ENCODE measurements at regions not wholly inside any gene's neighbourhood (a gene's known extent, or its start where the extent isn't known, plus 50 kb on each side); places are given as distances from the start of the nearest gene placed in this dataset.
"Not testable (repeated sequence)": the region's sequence is repeated elsewhere in the genome, so short reads cannot be mapped to it uniquely, and the experiment has no call there.

DNA sequence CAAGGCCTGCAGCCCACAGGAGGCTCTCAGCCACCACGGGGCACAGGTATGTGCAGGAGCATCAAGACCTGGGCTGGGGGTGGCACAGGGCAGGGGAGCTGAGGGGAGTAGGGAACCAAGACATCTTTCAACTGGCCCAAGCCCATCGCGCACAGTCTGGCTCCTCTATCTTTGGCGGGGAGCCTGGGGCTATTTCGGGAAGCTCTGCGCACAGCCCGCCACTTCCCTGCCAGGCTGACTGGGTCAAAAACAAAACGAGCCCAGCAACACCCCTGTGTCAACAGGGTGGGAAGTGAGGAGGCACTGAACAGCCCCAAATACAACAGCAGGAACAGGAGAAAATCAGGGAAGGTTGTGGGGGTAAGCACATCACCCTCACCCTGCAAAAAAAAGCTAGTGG, 83.9 kb downstream of the ARL6IP4 start:
- H3K4me3 ChIP-seq (ENCODE audit: low read depth, low read length) = no peak overlapping the region
- DNase-seq (ENCODE audit: low read depth) = no peak

DNA sequence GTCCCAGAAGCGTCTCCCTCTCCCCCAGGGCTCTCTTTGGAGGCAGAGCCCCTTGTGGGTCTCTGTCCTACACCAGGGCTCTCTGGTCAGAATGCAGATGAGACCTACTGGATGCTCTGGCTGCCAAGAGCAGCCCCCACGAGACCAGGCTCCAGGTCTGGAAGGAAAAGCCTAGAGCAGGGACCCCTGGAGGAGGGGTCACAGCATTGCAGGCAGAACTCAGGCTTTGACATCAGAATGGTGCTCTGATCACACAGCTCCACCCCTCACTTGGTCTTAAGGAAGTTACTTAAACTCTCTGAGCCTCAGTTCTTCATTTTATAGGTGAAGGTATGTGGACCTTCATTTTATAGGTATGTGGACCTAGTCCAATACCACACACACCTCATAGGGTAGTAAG, 83.1 kb downstream of the ARL6IP4 start:
- no peak overlapping the region for H3K4me3 ChIP-seq (ENCODE audit: low read depth, low read length)
- no peak for DNase-seq (ENCODE audit: low read depth)

DNA sequence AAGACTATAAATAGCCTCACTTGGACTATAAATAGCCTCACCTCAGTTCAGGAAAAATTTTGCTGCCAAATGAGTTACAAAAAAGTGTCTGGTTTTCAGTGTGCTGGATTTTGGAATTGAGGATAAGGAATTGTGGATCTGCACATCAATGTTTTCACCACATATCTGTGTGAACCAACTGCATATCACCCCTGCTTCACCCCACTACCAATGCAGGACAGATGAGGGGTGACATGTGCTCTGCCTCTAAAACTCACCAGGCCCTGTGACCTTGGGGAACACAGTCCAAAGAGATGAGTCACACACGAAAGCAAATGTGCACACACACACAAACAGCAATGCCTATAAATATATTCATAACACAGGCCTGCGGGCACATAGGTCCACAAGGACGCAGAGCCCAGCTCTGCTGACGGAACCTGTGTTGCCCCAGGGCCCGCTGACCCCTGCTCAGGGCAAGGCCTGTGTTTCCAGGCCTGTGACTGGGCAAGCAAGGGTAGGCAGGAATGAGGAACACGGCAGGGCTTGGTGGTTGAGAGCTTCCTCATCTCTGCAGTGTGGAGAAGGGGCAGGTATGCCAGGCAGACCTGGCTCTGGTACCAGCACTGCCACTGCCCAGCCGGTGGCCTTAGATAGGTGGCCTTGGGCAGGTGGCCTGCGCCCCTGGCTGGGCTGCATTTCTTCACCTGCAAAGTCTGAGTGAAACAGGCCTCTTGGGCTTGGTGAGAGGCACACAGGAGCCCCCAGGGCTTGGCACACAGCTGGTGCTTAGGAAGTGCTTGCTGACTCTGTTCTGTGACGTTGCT, 82.4 kb downstream of the ARL6IP4 start:
- DNase-seq (ENCODE audit: low read depth) = no peak
- H3K4me3 ChIP-seq (ENCODE audit: low read depth, low read length) = no peak overlapping the region

DNA sequence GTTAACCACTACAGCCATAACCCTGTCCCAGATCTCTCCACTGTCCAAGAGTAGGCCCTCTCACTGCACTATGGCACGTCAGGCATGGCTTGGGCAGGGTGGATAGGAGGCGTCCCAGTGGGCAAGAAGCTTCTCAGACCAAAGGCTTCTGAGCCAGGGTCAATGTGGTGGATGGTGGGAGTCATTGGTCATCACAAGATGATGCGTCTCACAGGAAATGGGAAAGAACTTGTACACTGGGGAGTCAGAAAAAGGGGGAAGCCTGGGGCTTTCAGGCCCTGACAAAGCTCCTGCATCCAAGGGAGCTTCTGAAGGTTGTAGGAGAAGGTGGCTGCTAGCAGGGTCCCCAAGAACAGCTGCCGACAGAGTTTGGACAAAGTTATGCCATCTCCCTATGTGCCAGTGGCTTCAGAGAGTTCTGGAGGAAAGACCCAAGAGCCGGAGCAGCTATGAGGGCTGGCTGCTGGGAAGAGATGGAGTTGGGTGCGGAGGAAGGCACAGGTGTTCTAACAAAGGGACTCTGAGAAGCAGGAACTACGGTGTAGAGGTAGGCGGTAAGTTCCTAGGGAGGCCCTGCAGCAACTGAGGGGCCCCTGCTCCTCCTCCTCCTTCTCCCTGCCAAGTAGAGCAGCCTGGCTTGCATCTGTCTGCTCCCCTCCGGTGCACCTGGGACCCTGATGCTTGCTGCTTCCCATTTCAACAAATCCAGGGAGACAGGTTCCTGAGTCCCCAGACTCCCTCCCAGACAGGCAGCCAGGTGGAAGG, 81.1 kb downstream of the ARL6IP4 start:
- no peak for DNase-seq (ENCODE audit: low read depth)
- no peak overlapping the region for H3K4me3 ChIP-seq (ENCODE audit: low read depth, low read length)

DNA sequence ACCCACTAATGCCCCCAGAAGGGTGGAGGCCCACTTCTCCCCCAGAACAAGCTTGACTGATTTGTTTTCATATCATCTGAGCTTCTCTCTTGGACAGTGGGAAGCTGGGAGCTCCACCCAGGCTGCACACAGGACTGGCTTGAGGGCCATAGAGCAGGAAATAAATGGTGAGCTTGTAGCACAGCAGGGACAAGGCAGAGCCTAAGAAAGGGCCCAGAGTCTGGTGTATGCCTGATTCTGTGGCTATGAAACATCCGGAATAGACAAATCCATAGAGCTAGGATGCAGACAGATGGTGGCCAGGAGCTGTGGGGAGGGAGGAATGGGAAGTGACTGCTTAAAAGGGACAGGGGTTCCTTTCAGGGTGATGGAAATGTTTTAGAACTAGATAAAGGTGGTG, 79.0 kb downstream of the ARL6IP4 start:
- H3K4me3 ChIP-seq (ENCODE audit: low read depth, low read length) = no peak overlapping the region

DNA sequence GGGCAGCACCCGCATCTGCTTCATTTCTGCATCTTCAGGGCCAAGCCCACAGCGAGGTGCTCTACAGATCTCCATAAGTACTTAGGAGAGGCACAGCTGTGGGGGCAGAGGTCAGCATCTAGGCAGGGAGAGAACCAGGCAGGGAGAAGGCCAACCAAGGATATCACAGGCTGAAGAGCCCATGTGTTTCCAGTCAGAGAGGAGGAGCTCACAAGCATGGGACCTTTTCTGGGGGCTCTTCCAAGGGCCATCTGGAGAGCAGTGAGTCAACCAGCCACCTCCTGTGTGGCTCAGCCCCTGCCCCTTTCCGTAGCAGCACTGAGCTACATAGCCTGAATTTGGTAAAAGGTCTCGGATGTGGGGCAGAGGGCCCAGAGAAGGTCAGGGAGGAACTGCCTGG, 78.5 kb downstream of the ARL6IP4 start:
- DNase-seq (ENCODE audit: low read depth) = no peak

More for the DNA sequence above, 79.0 kb downstream of the ARL6IP4 start:
- DNase-seq (ENCODE audit: low read depth) = no peak

DNA sequence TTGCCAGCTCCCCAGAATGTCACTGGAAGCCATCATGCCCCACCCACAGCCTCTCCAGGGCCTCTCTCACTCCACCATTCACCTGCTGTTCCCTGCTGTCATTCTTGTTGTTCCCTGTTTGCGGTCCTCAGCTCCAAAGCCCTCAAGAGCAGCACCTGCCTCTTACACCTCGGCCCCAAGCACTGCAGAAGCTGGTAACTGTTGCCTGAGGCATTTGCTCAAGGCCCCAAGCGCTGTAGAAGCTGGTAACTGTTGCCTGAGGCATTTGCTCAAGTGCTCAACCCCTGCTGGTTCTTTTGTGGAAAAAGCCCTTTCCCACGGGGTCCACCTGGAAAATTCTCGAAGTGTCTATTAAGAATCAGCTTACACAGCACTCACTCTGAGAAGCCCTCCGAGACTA, 78.0 kb downstream of the ARL6IP4 start:
- DNase-seq (ENCODE audit: low read depth) = no peak
- H3K4me3 ChIP-seq (ENCODE audit: low read depth, low read length) = no peak overlapping the region

More for the DNA sequence above, 78.5 kb downstream of the ARL6IP4 start:
- no peak overlapping the region for H3K4me3 ChIP-seq (ENCODE audit: low read depth, low read length)

DNA sequence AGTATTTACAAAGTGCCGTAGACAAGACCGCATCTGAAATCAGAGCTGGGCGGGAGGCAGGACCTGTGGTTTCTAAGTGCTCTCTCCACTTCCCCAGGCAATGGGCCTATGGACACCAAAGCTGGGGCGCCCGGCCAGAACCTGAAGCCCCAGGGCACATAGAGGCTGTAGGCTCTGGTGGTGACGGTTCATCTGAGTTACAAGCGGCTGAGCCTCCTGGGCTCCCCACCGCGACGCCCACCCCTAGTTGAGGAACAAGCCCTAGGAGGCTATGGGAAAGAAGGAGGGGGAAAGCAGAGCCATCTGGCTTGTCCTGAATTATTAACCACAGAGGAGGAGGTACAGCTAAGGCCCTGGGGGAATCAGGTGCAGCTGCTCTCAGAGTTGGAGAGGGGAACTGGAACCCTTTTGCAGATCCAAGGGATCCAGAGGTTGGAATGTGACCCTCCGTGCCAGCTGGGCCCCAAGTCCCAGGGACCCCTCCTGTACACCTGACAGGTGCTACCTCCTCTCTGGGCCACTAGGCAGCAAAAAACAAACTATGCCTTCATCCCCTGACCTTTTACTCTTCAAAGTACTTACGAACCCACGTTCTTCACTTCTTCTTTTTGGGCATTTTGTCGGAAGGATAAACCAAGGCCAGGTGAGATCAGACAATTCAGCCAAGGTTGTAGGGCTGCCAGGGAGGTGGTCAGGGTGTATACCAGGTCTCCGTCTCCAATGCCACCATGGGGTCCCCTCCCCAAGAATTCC, 77.2 kb downstream of the ARL6IP4 start:
- DNase-seq (ENCODE audit: low read depth) = no peak
- no peak overlapping the region for H3K4me3 ChIP-seq (ENCODE audit: low read depth, low read length)

DNA sequence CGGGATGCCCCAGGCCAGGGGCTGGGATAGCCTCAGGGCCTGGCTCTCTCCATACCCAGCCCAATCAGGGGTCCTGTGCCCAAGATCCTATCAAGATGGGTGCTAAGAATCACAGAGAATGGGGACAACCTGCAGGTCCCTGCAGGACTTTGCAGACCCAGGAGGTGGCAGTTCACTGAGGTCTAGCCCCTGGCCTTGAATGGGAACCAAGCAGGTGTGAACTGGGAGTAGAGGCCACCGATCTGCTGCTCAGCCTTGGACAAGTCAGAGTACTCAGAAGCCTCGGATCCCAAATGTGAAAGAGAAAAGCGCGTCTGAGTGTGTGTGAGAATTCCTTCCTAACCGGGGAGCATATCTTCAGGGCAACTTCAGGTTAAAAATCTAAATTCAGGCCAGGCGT, 76.2 kb downstream of the ARL6IP4 start:
- H3K4me3 ChIP-seq (ENCODE audit: low read depth, low read length) = no peak overlapping the region
- DNase-seq (ENCODE audit: low read depth) = no peak

DNA sequence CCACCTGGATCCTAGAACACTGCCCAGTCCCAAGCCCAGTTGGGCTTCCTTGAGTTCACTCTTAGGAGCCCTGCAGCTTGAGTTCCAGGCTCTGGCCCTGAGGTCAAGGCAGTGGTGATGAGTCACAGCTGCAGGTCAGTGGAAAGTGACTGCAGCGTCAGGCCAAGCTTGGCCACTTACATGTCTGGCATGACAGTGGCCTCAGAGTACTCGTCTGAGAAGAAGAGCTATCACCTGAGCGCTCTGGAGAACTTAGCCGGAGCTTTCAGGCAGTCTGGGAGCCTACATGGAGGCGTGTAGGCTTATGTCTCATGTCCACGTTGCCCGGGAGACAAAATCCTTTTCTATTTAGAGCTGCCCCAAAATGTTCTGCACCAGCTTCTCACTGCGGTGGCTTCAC, 75.6 kb downstream of the ARL6IP4 start:
- DNase-seq (ENCODE audit: low read depth) = no peak
- no peak overlapping the region for H3K4me3 ChIP-seq (ENCODE audit: low read depth, low read length)

DNA sequence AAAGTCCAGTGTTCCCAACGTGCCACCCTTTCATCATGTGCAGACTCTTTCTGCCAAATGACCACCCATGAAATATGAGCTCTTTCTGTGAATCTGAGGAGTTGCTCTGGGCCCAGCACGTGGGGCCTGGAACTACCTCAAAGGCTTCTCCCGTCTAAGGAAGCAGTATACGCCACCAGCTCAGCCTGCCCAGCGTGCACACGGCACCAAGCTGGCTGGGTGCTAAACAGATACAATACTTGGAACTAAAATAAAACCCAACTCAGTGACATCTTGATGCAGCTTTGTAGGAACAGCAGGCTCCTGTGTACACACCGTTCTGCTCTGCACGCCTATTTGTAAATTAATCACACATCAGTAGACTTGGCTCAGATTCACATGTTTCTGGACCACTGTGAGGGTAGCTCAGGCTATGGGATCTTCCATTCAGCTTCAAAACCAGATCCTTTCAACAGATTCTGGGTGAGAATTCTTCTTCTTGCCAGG, 74.8 kb downstream of the ARL6IP4 start:
- no peak overlapping the region for H3K4me3 ChIP-seq (ENCODE audit: low read depth, low read length)

DNA sequence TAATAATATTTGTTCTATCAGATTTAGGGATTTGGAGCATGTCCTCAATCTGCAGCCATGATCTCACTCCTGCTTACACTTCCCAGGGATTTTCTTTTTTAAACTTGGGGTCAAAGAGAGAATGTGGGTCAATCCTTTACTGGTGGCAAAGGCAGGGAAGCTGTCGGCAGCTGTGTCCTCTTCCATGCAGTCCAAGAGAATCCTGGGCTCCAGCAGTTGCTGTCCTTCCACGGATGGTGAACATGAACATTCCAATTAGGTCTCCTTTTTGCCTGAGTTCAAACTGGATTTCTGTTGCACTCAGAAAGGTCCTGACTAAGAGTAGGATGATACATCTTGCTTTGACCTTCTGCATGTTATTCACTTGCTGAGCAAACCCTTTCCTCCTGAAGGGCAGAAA, 73.9 kb downstream of the ARL6IP4 start:
- DNase-seq (ENCODE audit: low read depth) = no peak
- no peak overlapping the region for H3K4me3 ChIP-seq (ENCODE audit: low read depth, low read length)

More for the DNA sequence above, 74.8 kb downstream of the ARL6IP4 start:
- no peak for DNase-seq (ENCODE audit: low read depth)

DNA sequence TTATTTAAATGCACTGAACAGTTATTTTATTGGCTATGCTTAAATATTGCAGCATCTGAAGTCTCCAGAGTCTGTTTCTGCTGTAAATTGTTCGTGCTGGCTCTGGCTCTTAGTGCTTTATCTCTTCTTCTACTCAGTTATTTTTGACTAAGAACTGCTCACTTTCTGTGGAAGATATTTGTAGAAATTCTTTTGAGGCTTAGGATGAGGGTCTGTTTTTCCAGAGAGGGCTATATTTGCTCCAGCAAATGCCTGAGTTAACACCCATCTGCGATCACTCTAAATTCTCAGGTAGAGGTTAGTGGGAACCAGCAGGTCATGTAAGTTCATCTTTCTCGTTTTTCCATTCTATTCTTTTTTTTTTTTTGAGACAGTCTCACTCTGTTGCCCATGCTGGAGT, 71.1 kb downstream of the ARL6IP4 start:
- no peak for DNase-seq (ENCODE audit: low read depth)
- H3K4me3 ChIP-seq (ENCODE audit: low read depth, low read length) = no peak overlapping the region

DNA sequence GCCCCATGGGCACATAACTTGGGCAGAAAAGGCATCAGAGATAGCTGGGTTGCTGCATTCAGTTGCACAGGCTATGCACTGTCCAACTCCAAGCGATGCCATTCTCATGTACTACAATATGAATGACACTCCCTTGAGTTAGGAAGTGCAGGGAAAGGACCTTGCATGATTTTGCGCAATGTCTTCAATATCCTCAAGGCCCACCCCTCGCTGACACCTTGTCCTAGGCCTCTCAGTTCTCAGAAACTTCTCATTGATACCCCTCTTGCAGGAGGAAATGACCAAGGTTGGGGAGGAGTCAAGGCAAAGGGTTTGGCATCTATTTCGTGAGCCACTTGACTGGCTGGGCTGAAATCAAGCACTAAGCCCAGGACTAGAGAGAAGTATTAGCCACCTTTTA, 70.4 kb downstream of the ARL6IP4 start:
- DNase-seq (ENCODE audit: low read depth) = no peak
- no peak overlapping the region for H3K4me3 ChIP-seq (ENCODE audit: low read depth, low read length)

DNA sequence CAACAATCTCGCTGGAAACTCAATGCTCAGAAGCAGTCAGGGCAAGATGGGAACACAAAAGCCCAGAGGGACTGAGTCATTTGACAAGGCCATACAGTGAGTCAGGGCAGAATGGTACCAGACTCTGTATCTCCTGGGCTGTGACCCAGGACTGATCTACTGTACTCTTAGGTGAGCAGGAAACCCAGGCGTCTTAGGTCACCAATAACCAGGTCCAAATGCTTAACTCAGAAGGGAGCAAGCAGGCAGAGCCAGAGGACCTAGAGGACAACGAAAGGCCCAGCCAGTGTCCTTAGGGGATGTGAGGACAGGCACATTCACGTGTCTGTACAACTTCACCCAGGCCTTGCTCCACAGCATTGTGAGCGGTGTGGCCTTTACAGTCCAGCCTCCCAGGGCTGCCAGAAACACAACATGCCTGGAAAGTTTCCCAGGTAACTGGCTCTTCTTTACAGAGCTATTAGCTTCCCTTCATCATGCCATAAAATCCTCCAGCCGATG, 69.9 kb downstream of the ARL6IP4 start:
- no peak for DNase-seq (ENCODE audit: low read depth)
- no peak overlapping the region for H3K4me3 ChIP-seq (ENCODE audit: low read depth, low read length)

DNA sequence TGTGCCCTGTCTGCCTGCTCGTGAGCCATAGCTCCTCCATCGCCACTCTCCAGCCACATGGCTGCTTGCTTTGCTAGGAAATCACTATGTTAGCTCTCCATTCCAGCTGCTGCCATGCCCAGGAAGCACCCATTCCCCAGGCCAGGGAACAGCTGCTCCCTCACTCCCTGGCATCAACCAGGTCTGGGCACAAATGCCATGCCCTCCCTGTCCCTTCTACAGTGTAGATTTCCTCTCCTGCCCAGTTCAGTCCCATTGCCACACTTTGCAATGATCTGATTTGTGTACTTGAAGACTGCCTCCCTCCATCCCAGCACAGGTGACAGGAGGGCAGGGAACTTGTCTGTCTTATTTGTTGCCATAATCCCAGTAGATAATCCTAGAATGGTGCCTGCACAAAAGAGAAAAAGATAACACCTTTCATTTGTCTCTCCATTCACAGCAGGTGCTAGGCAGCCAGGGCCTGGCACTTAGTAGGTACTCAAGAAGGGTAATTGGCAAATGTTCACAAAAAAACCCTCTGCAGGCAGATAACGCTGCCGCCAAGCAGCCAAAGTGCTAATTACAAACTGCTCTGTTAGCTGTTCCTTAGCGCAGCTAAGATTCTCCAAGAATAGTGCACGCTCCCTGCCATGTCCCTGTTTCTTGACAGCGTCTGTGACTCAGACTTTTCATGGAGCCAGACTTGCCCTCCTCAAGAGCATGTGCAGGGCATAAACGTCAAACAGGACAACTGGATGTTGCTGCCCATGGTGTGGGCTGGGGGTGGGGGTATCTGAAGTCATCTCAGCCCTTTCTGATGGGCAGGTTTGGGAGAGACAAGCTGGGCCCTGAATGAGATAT, 69.1 kb downstream of the ARL6IP4 start:
- H3K4me3 ChIP-seq (ENCODE audit: low read depth, low read length) = no peak overlapping the region
- DNase-seq (ENCODE audit: low read depth) = no peak

DNA sequence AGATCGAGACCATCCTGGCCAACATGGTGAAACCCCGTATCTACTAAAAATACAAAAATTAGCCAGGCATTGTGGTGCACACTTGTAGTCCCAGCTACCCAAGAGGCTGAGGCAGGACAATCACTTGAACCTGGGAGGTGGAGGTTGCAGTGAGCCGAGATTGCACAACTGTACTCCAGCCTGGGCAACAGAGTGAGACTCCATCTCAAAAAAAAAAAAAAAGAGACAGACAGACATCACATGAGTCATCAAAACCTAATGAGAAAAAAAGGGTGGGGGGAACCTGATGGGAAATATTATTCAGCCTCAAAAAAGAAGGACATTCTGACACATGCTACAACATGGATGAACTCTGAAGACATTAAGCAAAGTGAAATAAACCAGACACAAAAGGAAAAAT, 67.4 kb downstream of the ARL6IP4 start:
- not testable (repeated sequence) for DNase-seq (ENCODE audit: low read depth); H3K4me3 ChIP-seq (ENCODE audit: low read depth, low read length)

DNA sequence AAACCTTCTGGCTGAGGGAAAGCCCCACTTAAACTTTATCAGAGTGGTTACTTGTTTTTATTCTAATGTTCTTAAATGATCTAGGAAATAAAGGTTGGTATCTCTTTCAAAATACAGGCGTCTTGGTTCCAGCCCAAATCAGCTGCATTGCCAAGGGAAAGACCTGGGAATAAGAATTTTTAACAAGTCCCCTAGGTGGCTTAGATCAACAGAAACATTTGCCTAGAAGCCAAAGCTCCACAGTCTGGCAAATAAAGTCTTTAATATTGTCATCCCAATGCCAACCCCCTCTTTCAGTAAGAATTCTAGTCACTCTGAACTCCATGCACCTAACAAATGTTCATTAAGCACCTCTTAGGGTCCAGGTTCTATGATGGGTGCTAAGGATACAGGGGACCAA, 66.8 kb downstream of the ARL6IP4 start:
- no peak for DNase-seq (ENCODE audit: low read depth)
- no peak overlapping the region for H3K4me3 ChIP-seq (ENCODE audit: low read depth, low read length)

DNA sequence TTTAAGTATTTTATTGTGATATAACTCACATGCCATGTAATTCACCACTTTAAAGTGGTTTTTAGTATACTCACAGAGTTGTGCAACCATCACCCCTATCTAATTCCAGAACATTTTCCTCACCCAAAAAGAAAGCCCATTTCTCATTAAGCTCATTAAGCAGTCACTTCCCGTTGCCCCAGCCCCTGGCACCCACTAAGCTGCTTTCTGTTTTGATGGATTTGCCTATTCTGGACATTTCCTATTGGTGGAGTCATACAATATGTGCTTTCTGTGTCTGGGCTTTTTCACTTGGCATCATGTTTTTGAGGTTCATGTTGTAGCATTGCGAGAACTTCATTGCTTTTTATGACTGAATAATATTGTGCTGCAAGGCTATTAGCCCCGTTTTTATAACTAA, 66.0 kb downstream of the ARL6IP4 start:
- DNase-seq (ENCODE audit: low read depth) = no peak
- H3K4me3 ChIP-seq (ENCODE audit: low read depth, low read length) = no peak overlapping the region
